ENCODE measurements at regions not wholly inside any gene's neighbourhood (a gene's known extent, or its start where the extent isn't known, plus 50 kb on each side); places are given as distances from the start of the nearest gene placed in this dataset.

- no peak for FAIRE-seq
Measured at GRCh38 chr1:55636696-55637095, 421.5 kb upstream of the USP24 start.

- FAIRE-seq: no peak
Measured at GRCh38 chr1:55635856-55636255, 420.7 kb upstream of the USP24 start.

DNA sequence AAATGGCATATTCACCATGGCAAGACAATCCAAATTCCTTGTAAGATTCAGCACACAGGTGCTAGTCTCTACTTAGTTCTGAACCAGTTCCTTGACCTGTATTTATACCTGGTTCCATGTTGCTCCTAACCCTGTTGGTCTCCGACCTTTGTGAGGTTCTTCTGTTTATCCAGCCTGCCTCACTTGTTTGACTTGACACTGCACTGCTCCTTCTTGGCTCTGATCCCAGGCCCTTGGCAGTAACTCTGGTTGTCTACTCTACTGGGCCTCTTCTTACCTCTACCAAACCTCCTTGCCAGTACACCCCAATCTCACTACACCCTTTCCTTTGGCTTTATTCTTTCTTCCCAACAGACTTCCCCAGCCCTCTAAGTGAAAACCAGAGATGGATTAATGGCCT lies 419.4 kb upstream of the USP24 start:
- no peak for FAIRE-seq

- FAIRE-seq: no peak
Measured at GRCh38 chr1:55632906-55633305, 417.7 kb upstream of the USP24 start.

GRCh38 chr1:55632058-55632457 lies 416.9 kb upstream of the USP24 start:
- no peak for FAIRE-seq

DNA sequence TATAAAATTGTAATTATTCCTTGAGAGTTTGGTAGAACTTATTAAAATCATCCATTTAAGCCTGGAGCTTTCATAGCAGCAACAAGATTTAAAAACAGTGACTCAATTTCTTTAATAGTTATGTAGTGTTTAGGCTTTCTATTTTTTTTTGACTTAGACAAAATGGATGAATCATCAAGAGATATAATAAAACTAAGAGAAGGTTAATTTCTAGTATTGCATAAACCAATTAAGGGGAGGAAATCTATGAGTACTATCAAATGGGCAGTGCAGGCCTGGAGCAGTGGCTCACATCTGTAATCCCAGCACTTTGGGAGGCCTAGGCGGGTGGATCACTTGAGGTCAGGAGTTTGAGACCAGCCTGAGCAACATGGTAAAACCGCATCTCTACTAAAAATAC lies 416.3 kb upstream of the USP24 start:
- no peak for FAIRE-seq

DNA sequence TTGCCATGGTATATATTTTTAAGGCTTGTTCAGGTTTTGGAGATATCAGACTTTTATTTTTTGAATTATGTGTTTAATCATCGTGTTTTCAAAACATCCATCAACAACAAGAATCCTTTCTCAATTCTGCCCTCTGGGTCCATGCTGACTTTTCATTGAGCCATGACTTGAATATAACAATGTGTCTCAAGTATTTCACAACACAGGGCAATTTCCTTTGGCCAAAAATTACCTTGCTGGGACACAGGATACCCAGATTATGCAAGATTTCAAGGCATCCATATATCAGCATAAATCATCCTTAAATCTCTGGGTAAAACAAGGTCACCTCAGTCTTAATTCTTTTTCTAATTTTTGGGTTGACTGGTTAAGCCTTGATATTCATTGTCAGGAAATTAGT lies 411.2 kb upstream of the USP24 start:
- FAIRE-seq: no peak

- no peak for FAIRE-seq
Measured at GRCh38 chr1:55624766-55625165, 409.6 kb upstream of the USP24 start.

DNA sequence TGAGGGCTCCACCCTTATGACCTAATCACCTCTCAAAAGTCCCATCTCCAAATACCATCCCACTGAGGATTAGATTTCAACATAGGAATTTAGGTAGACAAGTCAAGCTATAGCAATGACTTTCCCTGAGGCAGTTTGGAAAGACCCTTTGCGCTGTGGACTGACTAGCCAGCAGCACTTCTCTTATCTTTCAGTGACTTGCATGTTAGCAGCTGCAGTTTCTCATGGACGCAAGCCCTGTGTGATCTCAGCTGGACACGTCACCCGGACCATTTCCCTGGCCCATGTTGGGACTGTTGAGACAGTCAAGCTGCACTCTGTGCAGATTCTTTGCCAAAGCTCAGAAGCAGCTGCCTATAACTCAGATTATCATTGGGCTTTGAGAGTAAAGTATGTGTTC lies 408.1 kb upstream of the USP24 start:
- FAIRE-seq: no peak

GRCh38 chr1:55622074-55622473 lies 406.9 kb upstream of the USP24 start:
- no peak for FAIRE-seq

- no peak for FAIRE-seq
Measured at GRCh38 chr1:55618199-55618598, 403.0 kb upstream of the USP24 start.

- FAIRE-seq: no peak
Measured at GRCh38 chr1:55617288-55617982, 402.3 kb upstream of the USP24 start.

- FAIRE-seq: no peak
Measured at GRCh38 chr1:55612988-55613387, 397.8 kb upstream of the USP24 start.

- FAIRE-seq: no peak
Measured at GRCh38 chr1:55611123-55611522, 396.0 kb upstream of the USP24 start.

DNA sequence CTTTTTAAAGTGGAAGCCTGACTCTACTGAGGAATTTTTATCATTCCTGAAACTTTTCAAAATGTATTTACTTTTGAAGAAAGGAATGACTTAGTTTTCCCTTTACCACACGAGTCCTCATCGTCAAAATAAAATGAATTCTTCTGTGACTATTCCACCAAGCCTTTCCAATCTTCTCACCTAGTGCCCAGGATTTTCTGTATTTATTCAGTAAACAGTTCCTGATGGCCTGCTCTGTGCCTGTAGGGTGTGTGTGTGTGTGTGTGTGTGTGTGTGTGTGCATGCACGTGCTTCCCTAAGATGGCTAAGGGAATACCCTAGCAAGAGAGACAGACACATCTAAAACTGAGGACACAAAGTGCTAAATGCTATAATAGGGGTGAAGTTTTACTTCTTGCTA lies 395.0 kb upstream of the USP24 start:
- FAIRE-seq: no peak

- no peak for FAIRE-seq
Measured at GRCh38 chr1:55609630-55610029, 394.5 kb upstream of the USP24 start.

GRCh38 chr1:55605155-55605554 lies 390.0 kb upstream of the USP24 start:
- no peak for FAIRE-seq

GRCh38 chr1:55604749-55605148 lies 389.6 kb upstream of the USP24 start:
- no peak for FAIRE-seq

GRCh38 chr1:55604179-55604578 lies 389.0 kb upstream of the USP24 start:
- FAIRE-seq: no peak

GRCh38 chr1:55600242-55600641 lies 385.1 kb upstream of the USP24 start:
- FAIRE-seq: peak; percentile 98

DNA sequence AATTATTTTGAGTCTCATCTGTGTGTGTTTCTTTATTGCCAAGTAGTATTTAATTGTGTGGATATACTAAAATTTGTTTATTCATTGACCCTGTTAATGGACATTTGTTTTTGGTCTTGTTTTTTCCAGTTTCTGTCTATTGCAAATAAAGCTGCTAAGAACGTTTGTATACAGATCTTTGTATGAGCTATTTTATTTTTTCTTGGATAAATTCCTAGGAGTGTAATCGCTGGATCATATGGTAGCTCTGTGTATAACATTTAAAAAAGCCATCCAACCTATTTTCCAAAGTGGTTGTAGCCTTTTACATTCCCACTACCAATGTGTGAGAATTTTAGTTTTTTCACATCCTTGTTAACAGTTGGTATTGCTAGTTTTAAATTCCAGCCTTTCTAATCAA lies 382.7 kb upstream of the USP24 start:
- FAIRE-seq: no peak

DNA sequence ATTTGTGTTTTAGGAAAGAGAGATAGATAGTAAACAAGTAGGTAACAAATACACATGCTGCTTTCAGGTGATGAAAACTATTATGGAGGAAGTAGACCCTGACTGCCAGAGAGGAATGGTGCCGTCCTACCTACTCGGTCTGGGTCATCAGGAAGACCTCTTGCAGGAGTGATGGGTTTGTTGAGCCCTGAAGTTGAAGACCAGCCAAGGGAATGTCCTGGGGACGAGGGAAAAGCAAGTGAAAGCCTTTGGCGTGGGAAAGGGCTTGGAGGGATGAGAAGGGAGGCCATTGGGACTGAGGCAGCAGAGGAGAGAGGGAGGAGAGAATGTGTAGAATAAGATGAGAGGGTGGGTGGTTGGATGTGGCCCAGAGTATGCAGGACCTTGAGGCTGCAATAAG lies 379.5 kb upstream of the USP24 start:
- FAIRE-seq: no peak

GRCh38 chr1:55593298-55593697 lies 378.1 kb upstream of the USP24 start:
- FAIRE-seq: no peak

GRCh38 chr1:55592122-55592521 lies 377.0 kb upstream of the USP24 start:
- FAIRE-seq: no peak

DNA sequence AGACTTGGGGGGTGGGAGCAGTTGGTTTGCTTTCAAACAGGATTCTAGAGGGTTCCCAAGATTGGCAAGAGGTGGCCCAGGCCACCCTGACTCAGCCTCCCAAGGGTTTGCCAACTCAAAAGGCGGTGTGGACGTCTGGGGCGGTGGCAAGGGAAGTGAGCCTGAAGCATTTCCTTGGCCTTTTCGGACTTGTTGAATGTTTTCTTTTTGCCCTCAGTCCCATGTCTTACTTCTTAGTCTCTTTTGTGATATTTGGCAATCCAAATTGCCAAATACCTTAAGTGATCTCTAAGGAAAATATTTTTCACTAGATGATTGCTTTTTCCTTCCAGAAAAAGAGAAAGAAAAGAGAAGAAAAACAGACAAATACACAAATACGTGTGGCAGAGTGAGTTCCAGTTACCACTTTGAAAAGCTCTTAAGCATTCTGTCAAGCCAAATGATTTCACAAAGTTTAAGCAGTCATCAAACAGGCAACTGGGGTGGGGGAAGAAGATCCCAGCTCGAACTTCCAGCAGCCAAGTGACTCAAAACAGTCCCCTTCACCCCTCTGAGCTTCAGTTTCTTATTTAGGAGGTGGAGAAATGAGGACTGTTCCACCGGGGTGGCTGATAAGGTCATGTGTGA lies 374.6 kb upstream of the USP24 start:
- FAIRE-seq: no peak
